DND-41 (cell line): ENCODE measurements at regions not wholly inside any gene's neighbourhood (a gene's known extent, or its start where the extent isn't known, plus 50 kb on each side); places are given as distances from the start of the nearest gene placed in this dataset.

ENCODE experiments used
- EZH2 ChIP-seq: IDR thresholded peaks from 3 replicates; pipeline ENCODE4 v1.6.1; 2012; ENCODE audit warnings: borderline replicate concordance, low read depth, mild to moderate bottlenecking, moderate library complexity, low read length, inconsistent platforms; ENCODE audit not compliant: severe bottlenecking
- TF ChIP-seq, protein P1 (sequence below): IDR thresholded peaks from 2 replicates; pipeline ENCODE4 v1.5.1; 2012; ENCODE audit warnings: borderline replicate concordance, low read length, moderate library complexity, mild to moderate bottlenecking; ENCODE audit not compliant: poor library complexity, severe bottlenecking; ENCODE audit errors: extremely low read depth

DNA sequence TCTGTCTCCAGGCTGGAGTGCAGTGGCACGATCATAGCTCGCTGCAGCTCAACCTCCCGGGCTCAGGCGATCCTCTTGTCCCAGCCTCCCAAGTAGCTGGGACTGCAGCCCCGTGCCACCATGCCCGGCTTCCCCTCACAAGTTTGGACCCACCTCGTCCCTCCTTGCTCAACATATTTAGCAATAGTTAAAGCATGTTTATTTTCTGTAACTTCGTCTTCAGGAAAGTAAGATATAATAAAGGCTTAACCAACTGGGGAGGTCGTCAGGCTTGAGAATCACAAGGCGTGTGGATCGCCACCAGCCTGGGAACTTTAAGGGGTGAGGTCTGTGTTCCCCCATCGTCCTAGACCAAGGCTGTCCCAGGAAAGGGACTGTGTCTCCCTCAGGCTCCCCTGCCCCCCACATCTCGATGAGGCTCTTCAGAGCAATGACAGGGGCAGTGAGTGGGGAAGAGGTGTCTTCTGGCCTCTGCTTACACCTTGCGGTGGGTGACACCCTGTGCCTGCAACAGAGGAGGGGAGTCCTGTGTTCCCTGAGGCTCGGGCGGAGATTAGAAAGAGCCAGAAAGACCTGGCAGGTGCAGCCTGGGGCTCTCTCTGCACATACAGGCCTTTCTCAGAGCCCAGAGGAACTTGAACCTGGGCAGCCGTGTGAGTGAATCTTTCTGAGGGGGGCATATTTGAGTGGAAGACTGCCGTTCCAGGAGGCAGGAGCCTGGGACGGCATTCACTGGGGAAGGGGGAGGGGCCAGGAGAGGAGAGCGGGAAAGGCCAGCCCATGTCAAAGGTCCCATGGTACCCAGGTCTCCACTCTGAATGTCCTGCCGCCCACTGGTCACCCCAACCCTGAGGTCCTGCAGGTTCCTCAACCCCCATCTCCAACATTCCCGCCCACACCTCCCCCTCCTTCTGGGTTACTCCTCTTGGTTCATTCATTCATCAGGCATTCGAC lies 152.3 kb downstream of the SMAD6 start:
- TF ChIP-seq, protein P1, sequence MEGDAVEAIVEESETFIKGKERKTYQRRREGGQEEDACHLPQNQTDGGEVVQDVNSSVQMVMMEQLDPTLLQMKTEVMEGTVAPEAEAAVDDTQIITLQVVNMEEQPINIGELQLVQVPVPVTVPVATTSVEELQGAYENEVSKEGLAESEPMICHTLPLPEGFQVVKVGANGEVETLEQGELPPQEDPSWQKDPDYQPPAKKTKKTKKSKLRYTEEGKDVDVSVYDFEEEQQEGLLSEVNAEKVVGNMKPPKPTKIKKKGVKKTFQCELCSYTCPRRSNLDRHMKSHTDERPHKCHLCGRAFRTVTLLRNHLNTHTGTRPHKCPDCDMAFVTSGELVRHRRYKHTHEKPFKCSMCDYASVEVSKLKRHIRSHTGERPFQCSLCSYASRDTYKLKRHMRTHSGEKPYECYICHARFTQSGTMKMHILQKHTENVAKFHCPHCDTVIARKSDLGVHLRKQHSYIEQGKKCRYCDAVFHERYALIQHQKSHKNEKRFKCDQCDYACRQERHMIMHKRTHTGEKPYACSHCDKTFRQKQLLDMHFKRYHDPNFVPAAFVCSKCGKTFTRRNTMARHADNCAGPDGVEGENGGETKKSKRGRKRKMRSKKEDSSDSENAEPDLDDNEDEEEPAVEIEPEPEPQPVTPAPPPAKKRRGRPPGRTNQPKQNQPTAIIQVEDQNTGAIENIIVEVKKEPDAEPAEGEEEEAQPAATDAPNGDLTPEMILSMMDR, result no peak
- TF ChIP-seq EZH2, result no peak
